ENCODE measurements at regions not wholly inside any gene's neighbourhood (a gene's known extent, or its start where the extent isn't known, plus 50 kb on each side); places are given as distances from the start of the nearest gene placed in this dataset.

DNA sequence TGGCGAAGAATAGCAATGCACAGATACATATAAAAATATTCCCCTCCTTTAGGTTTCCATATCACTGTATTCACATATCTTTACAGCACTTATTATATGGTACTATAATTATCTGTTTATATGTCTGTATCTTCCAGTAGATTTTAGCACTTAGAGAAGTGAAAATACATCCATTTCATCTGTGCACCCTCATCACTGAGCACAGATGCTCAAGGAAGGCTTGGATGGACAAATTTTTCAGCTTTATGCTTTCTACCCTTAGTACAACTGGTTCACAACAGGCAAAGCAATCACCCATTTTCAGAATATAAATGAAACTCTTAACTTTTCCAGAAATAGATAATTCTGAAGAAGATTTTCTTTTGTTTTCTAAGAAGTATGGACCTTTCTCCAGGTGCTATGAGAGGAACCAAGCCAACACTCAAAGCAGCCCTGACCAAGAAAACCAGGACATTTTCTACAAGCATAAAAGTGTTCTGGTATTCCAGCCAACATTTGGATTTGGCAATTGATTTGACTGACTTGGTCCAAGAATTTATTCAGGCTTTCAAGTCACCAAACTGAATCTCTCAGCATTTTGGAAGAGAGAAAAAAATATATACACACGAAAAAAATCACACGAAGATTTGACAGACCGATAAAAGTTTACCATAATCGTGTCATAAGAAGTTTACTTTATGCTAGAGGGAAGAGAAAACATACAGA lies 170.2 kb upstream of the CD180 start:
- no peak overlapping the region for H3K27ac Mint-ChIP-seq
- no peak overlapping the region for H3K4me3 Mint-ChIP-seq
- no peaks in the 10 kb centered on the region for H3K36me3 Mint-ChIP-seq
- no peak for DNase-seq
- peaks cover 0 to 4% of the 10 kb centered on the region in 2 donors for H3K27me3 Mint-ChIP-seq
- H3K4me1 Mint-ChIP-seq = no peaks in the 10 kb centered on the region
- no peaks in the 10 kb centered on the region for H3K9me3 Mint-ChIP-seq
- ATAC-seq (replicated peaks) = no peak

DNA sequence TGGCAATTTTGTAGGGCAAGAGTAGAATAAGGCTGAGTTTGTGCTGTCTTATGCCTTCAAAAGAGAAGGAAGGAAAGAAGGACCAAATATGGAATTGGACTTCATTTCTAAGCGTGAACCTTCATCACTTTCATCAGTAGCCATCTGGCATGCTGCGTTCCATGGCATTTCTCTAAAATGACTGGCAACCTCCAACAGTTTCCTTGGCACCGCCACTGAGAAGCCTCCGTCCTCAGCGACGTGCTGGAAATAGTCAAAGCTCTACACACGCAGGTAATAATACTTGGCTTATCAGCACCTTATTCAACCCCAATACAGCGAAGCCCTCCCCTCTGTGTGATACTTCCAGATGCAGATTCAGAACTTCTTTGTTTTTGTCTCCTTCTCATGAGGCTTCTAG lies 169.7 kb upstream of the CD180 start:
- peaks cover 0 to 4% of the 10 kb centered on the region in 2 donors for H3K27me3 Mint-ChIP-seq
- no peaks in the 10 kb centered on the region for H3K4me1 Mint-ChIP-seq
- no peak overlapping the region for H3K4me3 Mint-ChIP-seq
- no peaks in the 10 kb centered on the region for H3K9me3 Mint-ChIP-seq
- no peak for ATAC-seq (replicated peaks)
- H3K36me3 Mint-ChIP-seq = no peaks in the 10 kb centered on the region
- DNase-seq = no peak
- no peak overlapping the region for H3K27ac Mint-ChIP-seq

DNA sequence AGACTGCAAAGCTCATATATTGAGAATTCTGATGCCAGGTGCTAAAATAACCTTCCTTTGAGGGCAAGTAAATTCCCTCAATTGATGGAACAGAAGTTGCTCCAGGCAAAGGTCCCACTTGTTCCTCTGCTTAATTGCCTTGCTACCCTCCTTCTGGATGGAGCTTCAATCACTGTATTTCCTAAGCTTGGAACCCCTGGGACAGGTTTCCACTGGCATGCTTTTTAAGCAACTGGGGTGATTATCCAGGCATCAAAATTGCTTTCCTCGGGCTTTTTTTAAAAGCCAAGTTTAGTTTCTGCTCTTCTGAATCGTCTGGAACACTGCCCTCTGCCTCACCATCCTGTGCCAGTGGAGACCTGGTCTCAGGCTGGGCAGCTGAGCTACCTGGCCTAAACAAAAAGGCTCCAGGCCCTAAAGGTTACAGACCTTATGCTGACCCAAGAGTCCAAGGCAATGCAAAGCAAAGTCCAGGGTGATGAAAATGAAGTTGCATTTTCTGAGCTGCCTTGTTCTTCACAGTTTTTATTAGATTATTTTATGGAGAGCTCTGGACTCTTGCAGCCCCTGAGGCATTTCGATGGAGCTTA lies 167.9 kb upstream of the CD180 start:
- ATAC-seq (replicated peaks) = no peak
- no peak overlapping the region for H3K27ac Mint-ChIP-seq
- DNase-seq = no peak
- no peaks in the 10 kb centered on the region for H3K9me3 Mint-ChIP-seq
- H3K4me1 Mint-ChIP-seq = peaks cover 3 to 6% of the 10 kb centered on the region in 2 donors
- no peak overlapping the region for H3K4me3 Mint-ChIP-seq
- no peaks in the 10 kb centered on the region for H3K36me3 Mint-ChIP-seq
- H3K27me3 Mint-ChIP-seq = peaks cover 0 to 4% of the 10 kb centered on the region in 2 donors

DNA sequence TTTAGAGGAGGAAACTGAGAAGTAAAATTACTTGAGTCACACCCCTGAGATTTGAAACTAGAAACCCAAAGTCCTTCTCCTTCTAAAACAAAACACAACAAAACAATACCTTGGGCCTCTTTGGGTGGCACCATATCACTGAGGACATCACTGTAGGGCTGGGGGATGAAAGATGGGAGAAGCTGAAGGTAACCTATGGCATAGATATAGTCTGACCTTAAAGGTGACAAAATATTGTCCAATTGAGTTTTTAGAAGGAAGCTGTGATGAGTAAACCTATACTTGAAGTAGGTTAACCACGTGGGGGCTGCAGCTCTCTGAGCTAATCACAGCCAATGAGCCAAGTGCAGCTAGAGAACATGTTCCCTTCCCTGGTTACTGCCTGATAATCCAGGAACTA lies 167.4 kb upstream of the CD180 start:
- no peak for ATAC-seq (replicated peaks)

DNA sequence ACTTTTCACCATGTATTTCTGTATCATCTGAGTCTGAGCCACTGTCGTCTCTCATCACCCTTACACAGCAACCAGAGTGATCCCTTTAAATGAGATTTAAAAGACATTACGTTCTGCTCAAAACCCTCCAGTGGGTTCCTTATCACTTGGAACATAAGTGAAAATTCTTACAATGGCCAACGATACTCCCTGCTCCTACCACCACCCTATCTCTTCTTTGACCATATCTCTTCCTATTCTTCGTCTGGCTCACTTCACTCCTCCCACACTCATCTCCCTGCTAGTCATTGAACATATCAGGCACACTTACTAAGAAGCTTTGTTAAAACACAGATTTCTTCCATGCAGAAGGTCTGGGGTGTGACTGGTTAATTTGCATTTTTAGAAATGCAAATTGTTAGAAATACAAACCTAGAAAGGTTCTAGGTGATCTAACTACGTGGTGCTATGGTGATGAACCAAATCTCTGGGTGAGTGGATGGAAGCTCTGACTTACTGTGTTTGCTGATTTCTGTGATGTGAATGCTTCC lies 166.6 kb upstream of the CD180 start:
- DNase-seq (no peak), ATAC-seq (replicated peaks) (no peak)
- Mint-ChIP-seq H3K27ac (no peak overlapping the region), H3K4me3 (no peak overlapping the region), H3K27me3 (no peaks in the 10 kb centered on the region), H3K36me3 (no peaks in the 10 kb centered on the region), H3K9me3 (peaks cover 0 to 2% of the 10 kb centered on the region in 2 donors), H3K4me1 (peaks cover 3 to 6% of the 10 kb centered on the region in 2 donors)

More for the DNA sequence above, 167.4 kb upstream of the CD180 start:
- Mint-ChIP-seq H3K27ac (no peak overlapping the region), H3K9me3 (peaks cover 0 to under 1% of the 10 kb centered on the region in 2 donors), H3K27me3 (peaks cover 0 to 4% of the 10 kb centered on the region in 2 donors), H3K36me3 (no peaks in the 10 kb centered on the region), H3K4me3 (no peak overlapping the region), H3K4me1 (peaks cover 3 to 6% of the 10 kb centered on the region in 2 donors)
- no peak for DNase-seq

DNA sequence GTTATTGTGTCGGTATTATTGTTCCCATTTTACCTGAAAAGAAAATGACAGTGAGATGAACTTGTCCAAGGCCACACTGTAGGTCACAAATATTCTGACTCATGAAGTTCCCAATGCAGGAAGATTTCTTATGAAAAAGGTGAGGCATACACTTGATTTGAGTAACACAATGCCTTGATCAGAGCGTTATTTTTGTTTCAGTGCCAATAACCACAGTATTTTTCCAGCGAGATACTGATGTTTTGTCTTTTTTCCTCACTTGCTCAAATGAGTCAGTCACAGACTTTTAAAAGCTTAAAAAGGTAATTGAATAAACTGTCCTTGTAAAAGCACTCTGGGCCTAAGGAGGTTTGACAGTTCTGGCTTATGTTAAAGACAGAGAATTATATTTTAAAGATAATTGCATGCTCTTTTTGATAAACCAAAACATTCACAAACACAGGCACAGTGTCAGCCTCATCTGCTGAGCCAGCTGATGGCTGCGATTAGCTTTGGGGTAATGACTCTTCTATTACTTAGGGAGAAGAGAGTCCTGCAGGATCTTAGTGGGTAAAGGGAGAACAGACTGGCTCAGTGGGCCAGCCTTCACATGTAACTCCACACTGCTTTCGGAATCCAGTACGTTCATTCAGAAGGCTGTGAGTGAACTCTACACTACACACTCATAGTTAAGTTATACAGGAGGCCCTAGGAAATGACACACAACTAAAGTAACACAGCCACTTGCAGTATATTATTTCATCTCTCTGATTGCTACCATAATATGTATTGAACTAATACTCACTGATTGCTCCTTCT lies 165.5 kb upstream of the CD180 start:
- Mint-ChIP-seq H3K27me3 (no peaks in the 10 kb centered on the region), H3K9me3 (peaks cover 0 to 2% of the 10 kb centered on the region in 2 donors), H3K27ac (no peak overlapping the region), H3K4me1 (peaks cover 3 to 6% of the 10 kb centered on the region in 2 donors), H3K4me3 (no peak overlapping the region), H3K36me3 (no peaks in the 10 kb centered on the region)
- ATAC-seq (replicated peaks) = no peak
- no peak for DNase-seq

DNA sequence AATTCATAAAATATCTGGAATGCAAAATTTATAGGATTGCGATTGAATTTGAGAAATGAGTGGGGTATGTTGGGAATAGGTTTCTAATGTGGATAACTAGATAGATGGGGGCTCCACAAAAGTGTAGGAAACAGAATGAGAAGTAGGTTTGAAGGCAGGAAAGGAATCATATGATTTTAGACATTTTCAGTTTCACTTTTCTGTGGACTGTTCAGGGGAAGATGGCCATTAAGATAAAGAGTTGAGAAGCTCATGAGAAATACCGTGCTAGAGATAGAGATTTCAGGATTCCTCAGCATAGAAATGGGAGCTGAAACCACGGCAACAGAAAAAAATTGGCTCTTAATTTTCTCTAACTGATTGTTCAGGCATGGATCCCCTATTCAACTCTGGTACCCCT lies 163.4 kb upstream of the CD180 start:
- H3K4me1 Mint-ChIP-seq = peaks cover 3 to 6% of the 10 kb centered on the region in 2 donors

DNA sequence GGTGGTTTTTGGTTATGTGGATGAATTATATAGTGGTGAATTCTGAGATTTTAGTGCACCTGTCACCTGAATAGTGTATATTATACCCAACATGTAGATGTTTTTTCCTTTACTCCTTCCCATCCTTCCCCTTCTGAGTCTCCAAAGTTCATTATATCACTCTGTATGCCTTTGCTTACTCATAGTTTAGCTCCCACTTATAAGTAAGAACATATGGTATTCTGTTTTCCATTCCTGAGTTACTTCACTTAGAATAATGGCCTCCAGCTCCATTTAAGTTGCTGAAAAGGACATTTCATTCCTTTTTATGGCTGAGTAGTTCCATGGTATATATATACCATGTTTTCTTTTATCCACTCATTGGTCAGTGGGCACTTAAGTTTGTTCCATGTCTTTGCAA lies 161.6 kb upstream of the CD180 start:
- Mint-ChIP-seq H3K4me1 (peaks cover 6 to 14% of the 10 kb centered on the region in 2 donors), H3K27ac (no peak overlapping the region), H3K27me3 (no peaks in the 10 kb centered on the region), H3K4me3 (no peak overlapping the region), H3K36me3 (no peaks in the 10 kb centered on the region), H3K9me3 (peaks cover 0 to 2% of the 10 kb centered on the region in 2 donors)
- DNase-seq (no peak), ATAC-seq (replicated peaks) (no peak)

More for the DNA sequence above, 163.4 kb upstream of the CD180 start:
- H3K27ac Mint-ChIP-seq = no peak overlapping the region
- ATAC-seq (replicated peaks) = no peak
- no peak for DNase-seq
- H3K36me3 Mint-ChIP-seq = no peaks in the 10 kb centered on the region
- no peak overlapping the region for H3K4me3 Mint-ChIP-seq
- peaks cover 0 to 2% of the 10 kb centered on the region in 2 donors for H3K9me3 Mint-ChIP-seq
- no peaks in the 10 kb centered on the region for H3K27me3 Mint-ChIP-seq

DNA sequence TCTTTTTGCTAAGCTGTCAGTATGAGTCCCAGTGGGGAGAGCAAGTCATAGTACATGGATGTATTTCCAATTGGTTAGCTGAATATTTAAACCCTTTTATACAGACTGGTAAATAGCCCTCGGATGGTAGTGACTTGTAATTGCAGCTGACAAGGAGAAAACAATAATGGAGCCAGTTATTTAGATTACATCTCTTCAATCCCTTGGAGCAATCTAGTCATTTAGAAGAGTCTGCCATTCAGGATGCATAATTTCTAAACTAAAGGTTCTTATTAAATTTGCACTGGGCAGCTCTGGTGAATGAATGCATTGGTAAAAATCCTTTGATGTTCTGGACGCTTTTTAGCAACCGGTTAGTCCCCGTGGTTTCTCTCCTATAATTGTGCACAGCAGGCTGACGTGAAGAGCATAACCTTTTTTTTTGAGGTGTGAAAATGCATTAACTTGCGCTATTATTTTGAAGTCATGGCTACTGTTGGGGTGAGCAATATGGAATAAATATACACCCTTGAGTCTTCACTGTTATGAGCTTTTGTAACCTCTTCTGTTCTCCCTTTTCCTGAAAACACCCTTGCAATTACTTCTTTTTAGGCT lies 158.6 kb upstream of the CD180 start:
- no peaks in the 10 kb centered on the region for H3K36me3 Mint-ChIP-seq
- DNase-seq (no peak), ATAC-seq (replicated peaks) (no peak)
- no peak overlapping the region for H3K4me3 Mint-ChIP-seq
- peaks cover 0 to 2% of the 10 kb centered on the region in 2 donors for H3K9me3 Mint-ChIP-seq
- peaks cover 3 to 5% of the 10 kb centered on the region in 2 donors for H3K27me3 Mint-ChIP-seq
- H3K4me1 Mint-ChIP-seq = peaks cover 11 to 21% of the 10 kb centered on the region in 2 donors
- no peak overlapping the region for H3K27ac Mint-ChIP-seq

DNA sequence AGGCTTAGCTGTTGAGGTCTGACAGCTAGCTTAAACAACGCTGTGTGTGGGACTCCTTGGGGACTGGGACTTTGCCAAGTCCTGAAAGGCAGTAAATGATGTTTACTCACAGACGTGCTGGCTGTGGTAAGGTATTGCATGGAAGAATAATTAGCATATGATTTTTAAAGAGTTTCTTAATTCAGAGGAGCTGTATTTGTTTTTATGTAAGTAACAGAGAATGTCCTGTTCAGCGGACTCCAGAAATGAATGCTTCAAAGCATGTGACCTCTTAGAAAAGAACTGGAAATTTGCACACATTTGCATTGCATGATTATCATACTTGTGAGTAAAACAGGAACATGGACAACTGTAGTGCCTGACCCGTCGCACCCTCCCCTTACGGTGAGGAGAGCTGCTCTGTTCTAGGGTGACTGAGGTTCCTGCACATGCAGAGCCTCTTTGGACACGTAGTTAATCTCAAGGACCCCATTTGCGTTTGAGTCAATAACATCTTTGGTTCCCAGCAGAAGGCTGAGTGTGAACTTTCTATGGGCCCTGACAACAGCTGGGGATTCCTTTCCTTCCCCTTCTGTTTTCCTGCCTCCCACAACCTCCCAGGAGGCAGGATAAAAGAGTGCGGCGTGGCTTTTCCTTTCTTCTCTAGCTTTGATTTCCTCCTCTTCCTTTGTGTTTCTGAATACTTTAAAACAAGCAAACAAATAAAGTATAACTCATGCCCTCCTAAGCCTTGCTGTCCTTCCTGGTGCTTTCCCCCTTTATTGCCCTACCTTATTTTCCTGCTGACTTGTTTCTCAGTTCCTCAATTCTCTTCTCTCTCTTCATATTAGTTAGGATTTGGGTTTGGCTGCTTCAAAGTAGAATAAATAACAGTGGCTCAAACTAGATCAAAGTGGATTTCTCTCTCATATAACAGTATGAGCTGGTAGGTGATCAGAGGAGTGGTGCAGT lies 157.2 kb upstream of the CD180 start:
- peaks cover 3 to 5% of the 10 kb centered on the region in 2 donors for H3K27me3 Mint-ChIP-seq
- H3K4me1 Mint-ChIP-seq = peaks cover 8 to 19% of the 10 kb centered on the region in 2 donors
- peak overlapping the region; percentile 1 for H3K27ac Mint-ChIP-seq
- H3K9me3 Mint-ChIP-seq = no peaks in the 10 kb centered on the region
- no peaks in the 10 kb centered on the region for H3K36me3 Mint-ChIP-seq
- no peak overlapping the region for H3K4me3 Mint-ChIP-seq
- ATAC-seq (replicated peaks) = peak; percentile 71 to 80
- DNase-seq = no peak

DNA sequence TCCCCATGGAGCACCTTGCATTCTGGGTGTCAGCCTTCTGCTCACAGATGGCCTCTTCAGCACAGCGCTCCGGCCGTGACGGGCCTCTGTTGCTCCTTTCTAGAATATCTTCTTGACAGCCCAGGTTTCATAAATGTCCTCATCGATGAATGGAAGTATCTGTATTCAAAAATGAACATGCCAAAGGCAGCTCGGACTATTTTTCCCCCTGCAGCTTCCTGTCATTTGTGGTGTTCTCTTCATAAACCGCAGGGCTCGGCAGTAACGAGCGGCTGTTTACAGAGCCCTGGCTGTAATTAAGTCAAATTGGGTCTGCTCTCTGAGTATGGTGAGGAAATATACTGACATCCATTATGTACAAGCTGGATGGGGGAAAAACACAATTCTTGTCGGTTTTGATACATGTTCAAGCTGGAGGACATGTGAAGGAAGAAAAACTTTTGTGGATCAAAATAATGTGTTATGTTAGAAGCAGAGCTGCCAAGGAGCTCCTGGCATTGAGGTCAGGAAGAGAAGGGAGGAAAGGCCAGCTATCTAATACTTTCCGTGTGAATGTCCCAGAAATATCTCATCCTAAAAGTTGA lies 154.1 kb upstream of the CD180 start:
- Mint-ChIP-seq H3K27me3 (peaks cover 5 to 6% of the 10 kb centered on the region in 2 donors), H3K4me3 (peak overlapping the region; percentile 23 to 28), H3K9me3 (peaks cover 2 to 3% of the 10 kb centered on the region in 2 donors), H3K4me1 (peaks cover 8 to 19% of the 10 kb centered on the region in 2 donors), H3K27ac (no peak overlapping the region), H3K36me3 (no peaks in the 10 kb centered on the region)
- peak in 1 of 2 donors; percentile 18 for ATAC-seq (replicated peaks)
- no peak for DNase-seq

DNA sequence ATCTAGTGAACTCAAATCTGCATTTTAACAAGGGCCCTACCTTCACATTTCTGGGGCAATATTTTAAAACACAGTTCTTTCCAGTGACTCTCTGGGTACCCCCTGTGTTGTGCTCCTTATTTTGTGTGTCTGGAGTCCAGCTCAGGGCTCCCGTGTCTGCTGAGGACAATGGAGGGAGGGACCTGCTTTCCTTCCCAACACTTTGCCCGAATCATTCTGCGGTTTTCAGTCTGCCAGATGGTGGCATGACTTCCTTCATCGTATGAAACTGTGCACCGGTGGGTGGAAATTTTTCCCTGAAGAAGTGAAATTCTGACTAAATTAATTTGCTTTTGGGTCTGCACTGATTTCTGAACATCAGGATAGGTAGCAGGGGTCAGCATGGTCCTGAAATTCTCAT lies 153.6 kb upstream of the CD180 start:
- Mint-ChIP-seq H3K9me3 (peaks cover 2 to 4% of the 10 kb centered on the region in 2 donors), H3K27me3 (peaks cover 5 to 8% of the 10 kb centered on the region in 2 donors), H3K27ac (no peak overlapping the region), H3K36me3 (no peaks in the 10 kb centered on the region), H3K4me3 (peak overlapping the region; percentile 23 to 28), H3K4me1 (peaks cover 8 to 19% of the 10 kb centered on the region in 2 donors)
- DNase-seq (no peak), ATAC-seq (replicated peaks) (no peak)

DNA sequence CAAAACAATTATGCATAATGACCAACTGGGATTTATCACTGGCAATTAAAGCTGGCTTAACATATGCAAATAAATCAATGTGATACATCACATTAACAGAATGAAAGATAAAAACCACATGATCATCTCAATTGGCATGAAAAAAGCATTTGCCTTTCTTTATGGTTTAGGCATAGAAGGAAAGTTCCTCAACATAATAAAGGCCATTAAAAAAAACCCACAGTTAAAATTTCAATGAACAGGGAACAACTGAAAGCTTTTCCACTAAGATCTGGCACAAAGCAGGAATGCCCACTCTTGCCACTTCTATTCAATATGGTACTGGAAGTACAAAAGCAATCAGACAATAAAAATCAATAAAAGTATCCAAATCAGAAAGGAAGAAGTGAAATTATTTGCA lies 151.2 kb upstream of the CD180 start:
- Mint-ChIP-seq H3K27ac (no peak overlapping the region), H3K4me3 (no peak overlapping the region), H3K9me3 (peaks cover 4 to 11% of the 10 kb centered on the region in 2 donors), H3K4me1 (peaks cover 5 to 11% of the 10 kb centered on the region in 2 donors), H3K27me3 (peaks cover 12% of the 10 kb centered on the region in 2 donors), H3K36me3 (peaks cover 2 to 4% of the 10 kb centered on the region in 2 donors)
- ATAC-seq (replicated peaks) = no peak
- DNase-seq = no peak

All from stimulated activated naive B cell treated with anti-CD40 and anti-IgM and Interleukin-4, amounts not matched to agents 10 μg/mL and 1 μg/mL and 100 μg/mL, for 72 hours (primary cell).